ENCODE measurements at regions not wholly inside any gene's neighbourhood (a gene's known extent, or its start where the extent isn't known, plus 50 kb on each side); places are given as distances from the start of the nearest gene placed in this dataset.

GRCh38 chr14:101368629-101369028 lies 192.7 kb upstream of the DIO3 start (continued):
- no peak for TF ChIP-seq REST (IDR thresholded peaks at IDR 0.05; ENCODE audit: unreplicated experiment)

DNA sequence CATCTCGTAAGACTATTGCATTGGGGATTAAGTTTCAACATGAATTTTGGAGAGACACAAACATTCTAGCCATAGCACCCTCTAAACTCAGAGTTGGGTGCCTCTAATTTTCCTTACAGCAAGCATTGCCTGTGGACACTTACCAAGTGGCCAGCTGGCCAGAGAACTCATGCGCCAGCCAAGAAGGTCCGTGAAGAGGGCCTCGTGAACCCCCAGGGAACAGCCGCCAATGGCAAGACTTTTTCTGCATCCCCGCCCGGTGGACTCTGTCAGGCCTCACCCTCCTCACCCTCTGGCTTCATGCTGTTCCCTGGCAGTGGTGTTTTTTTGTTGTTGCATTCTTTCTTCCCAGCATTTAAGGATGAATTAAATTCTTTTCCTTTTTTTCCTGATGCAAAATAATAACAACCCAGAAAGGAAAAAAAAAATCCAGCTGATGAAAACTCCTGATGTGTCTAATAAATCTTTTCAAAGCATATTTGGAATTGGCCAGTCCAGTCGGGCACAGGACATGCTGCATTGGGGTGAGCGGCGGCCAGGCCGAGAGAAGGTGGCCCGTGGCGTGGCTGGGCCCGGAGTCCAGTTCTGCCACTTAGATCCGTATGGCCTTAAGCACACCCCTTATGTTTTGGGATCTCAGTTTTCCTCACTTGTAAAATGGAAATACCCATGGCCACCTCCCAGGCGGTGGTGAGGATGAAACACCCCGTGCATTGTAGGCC lies 191.9 kb upstream of the DIO3 start:
- H3K4me3 Mint-ChIP-seq, result no peak overlapping the region
- Histone ChIP-seq H3K4me2 (no peak overlapping the region), H3K27me3 (ENCODE audit: insufficient read depth) (no peaks in the 10 kb centered on the region), H3K4me3 (no peak overlapping the region), H2AFZ (no peak overlapping the region; the same call in 1 of the 2 replicates), H3K27ac (ENCODE audit: low read depth) (no peak overlapping the region), H3K9me2 (ENCODE audit: insufficient read depth) (no peaks in the 10 kb centered on the region), H3K36me3 (ENCODE audit: insufficient read depth) (no peaks in the 10 kb centered on the region), H3K4me1 (ENCODE audit: insufficient read depth) (no peaks in the 10 kb centered on the region), H4K20me1 (replicated peaks; ENCODE audit: insufficient read depth) (no peaks in the 10 kb centered on the region), H3F3A (replicated peaks; ENCODE audit: low read depth) (no peaks in the 10 kb centered on the region), H3K79me2 (replicated peaks; ENCODE audit: insufficient read depth) (no peaks in the 10 kb centered on the region)
- no peak for ATAC-seq
- H3K27ac Mint-ChIP-seq, result no peak overlapping the region
- H3K27me3 Mint-ChIP-seq (ENCODE audit: insufficient read depth, low read depth, poor library complexity), result peaks cover 5% of the 10 kb centered on the region
- no peaks in the 10 kb centered on the region for H3K9me3 Mint-ChIP-seq
- H3K4me1 Mint-ChIP-seq, result peaks cover 17% of the 10 kb centered on the region
- no peaks in the 10 kb centered on the region for H3K36me3 Mint-ChIP-seq (ENCODE audit: low read depth)
- DNase-seq (ENCODE audit: low spot score), result no peak
- TF ChIP-seq EZH2phosphoT487 (IDR thresholded peaks at IDR 0.05; ENCODE audit: unreplicated experiment) (no peak), POLR2AphosphoS5 (IDR thresholded peaks at IDR 0.05; ENCODE audit: low read depth) (no peak), EZH2 (IDR thresholded peaks at IDR 0.05; ENCODE audit: low read depth, unreplicated experiment) (no peak), STAT1 (IDR thresholded peaks at IDR 0.05; ENCODE audit: unreplicated experiment) (no peak), JUNB (IDR thresholded peaks at IDR 0.05; ENCODE audit: unreplicated experiment) (no peak), NANOG (IDR thresholded peaks at IDR 0.05; ENCODE audit: borderline replicate concordance) (no peak), REST (IDR thresholded peaks at IDR 0.05; ENCODE audit: unreplicated experiment) (no peak), ZNF331 (CRISPR knock-in tag; IDR thresholded peaks at IDR 0.05; ENCODE audit: low read depth) (no peak), CREB1 (CRISPR knock-in tag; IDR thresholded peaks at IDR 0.05; ENCODE audit: low read depth) (no peak)
- TF ChIP-seq, protein P1, sequence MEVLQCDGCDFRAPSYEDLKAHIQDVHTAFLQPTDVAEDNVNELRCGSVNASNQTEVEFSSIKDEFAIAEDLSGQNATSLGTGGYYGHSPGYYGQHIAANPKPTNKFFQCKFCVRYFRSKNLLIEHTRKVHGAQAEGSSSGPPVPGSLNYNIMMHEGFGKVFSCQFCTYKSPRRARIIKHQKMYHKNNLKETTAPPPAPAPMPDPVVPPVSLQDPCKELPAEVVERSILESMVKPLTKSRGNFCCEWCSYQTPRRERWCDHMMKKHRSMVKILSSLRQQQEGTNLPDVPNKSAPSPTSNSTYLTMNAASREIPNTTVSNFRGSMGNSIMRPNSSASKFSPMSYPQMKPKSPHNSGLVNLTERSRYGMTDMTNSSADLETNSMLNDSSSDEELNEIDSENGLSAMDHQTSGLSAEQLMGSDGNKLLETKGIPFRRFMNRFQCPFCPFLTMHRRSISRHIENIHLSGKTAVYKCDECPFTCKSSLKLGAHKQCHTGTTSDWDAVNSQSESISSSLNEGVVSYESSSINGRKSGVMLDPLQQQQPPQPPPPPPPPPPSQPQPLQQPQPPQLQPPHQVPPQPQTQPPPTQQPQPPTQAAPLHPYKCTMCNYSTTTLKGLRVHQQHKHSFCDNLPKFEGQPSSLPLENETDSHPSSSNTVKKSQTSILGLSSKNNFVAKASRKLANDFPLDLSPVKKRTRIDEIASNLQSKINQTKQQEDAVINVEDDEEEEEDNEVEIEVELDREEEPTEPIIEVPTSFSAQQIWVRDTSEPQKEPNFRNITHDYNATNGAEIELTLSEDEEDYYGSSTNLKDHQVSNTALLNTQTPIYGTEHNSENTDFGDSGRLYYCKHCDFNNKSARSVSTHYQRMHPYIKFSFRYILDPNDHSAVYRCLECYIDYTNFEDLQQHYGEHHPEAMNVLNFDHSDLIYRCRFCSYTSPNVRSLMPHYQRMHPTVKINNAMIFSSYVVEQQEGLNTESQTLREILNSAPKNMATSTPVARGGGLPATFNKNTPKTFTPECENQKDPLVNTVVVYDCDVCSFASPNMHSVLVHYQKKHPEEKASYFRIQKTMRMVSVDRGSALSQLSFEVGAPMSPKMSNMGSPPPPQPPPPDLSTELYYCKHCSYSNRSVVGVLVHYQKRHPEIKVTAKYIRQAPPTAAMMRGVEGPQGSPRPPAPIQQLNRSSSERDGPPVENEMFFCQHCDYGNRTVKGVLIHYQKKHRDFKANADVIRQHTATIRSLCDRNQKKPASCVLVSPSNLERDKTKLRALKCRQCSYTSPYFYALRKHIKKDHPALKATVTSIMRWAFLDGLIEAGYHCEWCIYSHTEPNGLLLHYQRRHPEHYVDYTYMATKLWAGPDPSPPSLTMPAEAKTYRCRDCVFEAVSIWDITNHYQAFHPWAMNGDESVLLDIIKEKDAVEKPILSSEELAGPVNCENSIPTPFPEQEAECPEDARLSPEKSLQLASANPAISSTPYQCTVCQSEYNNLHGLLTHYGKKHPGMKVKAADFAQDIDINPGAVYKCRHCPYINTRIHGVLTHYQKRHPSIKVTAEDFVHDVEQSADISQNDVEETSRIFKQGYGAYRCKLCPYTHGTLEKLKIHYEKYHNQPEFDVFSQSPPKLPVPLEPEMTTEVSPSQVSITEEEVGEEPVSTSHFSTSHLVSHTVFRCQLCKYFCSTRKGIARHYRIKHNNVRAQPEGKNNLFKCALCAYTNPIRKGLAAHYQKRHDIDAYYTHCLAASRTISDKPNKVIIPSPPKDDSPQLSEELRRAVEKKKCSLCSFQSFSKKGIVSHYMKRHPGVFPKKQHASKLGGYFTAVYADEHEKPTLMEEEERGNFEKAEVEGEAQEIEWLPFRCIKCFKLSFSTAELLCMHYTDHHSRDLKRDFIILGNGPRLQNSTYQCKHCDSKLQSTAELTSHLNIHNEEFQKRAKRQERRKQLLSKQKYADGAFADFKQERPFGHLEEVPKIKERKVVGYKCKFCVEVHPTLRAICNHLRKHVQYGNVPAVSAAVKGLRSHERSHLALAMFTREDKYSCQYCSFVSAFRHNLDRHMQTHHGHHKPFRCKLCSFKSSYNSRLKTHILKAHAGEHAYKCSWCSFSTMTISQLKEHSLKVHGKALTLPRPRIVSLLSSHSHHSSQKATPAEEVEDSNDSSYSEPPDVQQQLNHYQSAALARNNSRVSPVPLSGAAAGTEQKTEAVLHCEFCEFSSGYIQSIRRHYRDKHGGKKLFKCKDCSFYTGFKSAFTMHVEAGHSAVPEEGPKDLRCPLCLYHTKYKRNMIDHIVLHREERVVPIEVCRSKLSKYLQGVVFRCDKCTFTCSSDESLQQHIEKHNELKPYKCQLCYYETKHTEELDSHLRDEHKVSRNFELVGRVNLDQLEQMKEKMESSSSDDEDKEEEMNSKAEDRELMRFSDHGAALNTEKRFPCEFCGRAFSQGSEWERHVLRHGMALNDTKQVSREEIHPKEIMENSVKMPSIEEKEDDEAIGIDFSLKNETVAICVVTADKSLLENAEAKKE (CRISPR knock-in tag; IDR thresholded peaks at IDR 0.05), result no peak
